Middle frontal gyrus (tissue), 1 donor: ENCODE measurements at regions not wholly inside any gene's neighbourhood (a gene's known extent, or its start where the extent isn't known, plus 50 kb on each side); places are given as distances from the start of the nearest gene placed in this dataset.
"Not testable (repeated sequence)": the region's sequence is repeated elsewhere in the genome, so short reads cannot be mapped to it uniquely, and the experiment has no call there.

Source experiments
- DNase-seq: peaks from one replicate; pipeline ENCODE4 v3.0.0-alpha.2; 2015; ENCODE audit warnings: low spot score; ENCODE audit errors: extremely low spot score

- DNase-seq: no peak
Measured at GRCh38 chr2:18991177-18992168, 366.9 kb downstream of the OSR1 start.

- DNase-seq: no peak
Measured at GRCh38 chr2:18988631-18989232, 369.7 kb downstream of the OSR1 start.

DNA sequence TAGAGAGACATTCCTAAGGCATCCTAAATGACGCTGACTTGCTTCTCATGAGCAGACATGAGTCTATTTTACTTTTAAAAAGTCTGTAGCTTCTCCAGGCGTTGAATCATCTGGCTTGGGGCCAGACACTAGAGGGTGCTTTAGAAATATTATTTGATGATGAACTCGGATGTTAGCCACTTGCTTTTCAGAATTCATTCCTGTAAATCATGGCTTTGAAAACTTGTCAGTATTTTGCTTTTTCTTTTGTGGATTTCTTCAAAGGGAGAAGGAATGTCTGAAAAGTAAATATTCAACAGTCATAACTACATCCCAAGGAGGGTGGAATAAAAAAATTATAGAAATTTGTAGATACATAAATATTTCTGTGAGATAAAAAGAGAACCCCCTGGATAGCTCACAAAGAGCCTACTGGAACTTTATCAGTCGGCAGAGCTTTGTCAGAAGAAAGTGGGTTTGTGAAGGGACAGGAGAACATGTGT, 370.8 kb downstream of the OSR1 start:
- DNase-seq: no peak

- DNase-seq: no peak
Measured at GRCh38 chr2:18987016-18987415, 371.4 kb downstream of the OSR1 start.

GRCh38 chr2:18986046-18986445, 372.4 kb downstream of the OSR1 start:
- DNase-seq: no peak

DNA sequence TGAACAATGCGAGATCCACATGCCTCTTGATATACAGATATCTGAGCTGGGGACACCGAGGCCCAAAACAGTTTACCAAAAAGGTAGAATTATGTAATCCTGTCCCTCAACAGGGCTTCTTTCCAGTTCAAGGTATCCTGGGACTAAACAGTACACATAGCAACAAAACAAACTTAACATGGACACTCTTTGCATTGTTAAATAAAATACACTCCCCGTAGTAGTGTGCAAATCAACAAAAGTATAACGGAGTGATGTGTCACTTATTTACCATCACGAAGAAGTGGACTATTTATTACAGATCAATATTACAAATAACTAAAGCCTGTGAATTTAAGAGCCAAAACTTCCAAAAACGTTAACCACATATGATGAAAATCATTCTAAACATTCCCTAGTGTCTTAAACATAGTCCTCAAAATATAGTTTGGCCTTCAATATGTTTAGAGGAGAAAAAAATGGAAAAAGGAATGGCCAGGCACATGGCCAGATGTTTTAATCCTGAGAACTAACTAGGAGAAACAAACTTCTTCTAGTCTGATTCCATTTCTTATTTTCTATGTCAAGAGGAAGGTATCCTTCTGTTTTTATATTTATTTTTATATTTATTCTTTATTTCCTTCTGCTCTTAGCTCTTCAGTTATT, 377.5 kb downstream of the OSR1 start:
- DNase-seq: no peak

DNA sequence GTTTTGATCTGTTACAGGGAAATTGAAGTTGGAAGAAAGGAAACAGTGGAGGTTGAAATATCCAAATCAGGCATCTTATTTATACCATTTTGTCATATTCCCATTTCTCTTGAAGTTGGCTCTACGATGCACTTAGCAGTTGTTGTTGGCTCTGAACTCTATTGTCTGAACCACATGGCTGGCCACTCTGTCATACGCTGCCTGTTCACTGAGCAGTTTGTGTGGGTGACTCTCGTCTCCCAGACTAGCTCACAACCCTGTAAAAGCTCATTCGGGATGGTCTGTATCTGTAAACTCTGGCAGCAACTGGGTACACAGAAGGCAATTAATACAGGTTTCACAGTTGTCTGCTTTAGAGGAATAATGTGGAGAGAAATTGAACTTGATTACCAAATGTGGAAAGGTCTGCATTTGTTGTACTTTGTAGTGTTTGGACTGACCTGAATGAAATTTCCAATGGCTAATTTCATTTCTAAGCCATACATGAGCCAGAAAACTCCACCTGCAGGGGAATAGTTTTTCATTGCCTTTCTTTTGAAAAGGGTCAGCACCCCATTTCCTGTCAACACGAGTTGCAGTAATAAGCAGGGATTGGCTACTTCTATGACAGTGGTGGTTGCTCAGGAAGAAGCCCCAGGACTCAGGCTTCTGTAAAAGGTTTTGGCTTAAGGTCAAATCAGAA, 378.2 kb downstream of the OSR1 start:
- no peak for DNase-seq

GRCh38 chr2:18977409-18977808, 381.0 kb downstream of the OSR1 start:
- no peak for DNase-seq

GRCh38 chr2:18976168-18976961, 382.1 kb downstream of the OSR1 start:
- no peak for DNase-seq

GRCh38 chr2:18975506-18976167, 382.8 kb downstream of the OSR1 start:
- no peak for DNase-seq

DNA sequence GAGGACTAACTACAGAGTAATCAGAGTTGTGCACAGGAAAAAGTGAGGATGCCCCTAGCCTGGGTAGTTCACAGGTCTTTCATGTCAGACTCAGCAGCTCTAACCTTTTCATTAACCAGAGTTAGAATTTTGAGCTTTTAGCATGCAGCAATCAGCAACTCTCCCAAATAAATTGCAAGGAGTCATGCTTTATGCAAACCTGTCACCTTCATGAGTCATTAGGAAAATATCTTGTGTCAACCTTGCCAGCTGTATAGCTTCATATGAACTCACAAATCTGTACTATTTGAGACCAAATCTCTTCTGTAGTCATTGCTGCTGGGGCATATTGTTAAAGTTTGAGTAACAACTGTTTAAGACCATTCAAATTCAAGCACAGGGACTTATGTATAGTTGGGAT, 382.3 kb upstream of the NT5C1B start:
- DNase-seq: no peak

GRCh38 chr2:18971069-18971378, 381.7 kb upstream of the NT5C1B start:
- DNase-seq: no peak

- DNase-seq: no peak
Measured at GRCh38 chr2:18966131-18966530, 376.8 kb upstream of the NT5C1B start.

DNA sequence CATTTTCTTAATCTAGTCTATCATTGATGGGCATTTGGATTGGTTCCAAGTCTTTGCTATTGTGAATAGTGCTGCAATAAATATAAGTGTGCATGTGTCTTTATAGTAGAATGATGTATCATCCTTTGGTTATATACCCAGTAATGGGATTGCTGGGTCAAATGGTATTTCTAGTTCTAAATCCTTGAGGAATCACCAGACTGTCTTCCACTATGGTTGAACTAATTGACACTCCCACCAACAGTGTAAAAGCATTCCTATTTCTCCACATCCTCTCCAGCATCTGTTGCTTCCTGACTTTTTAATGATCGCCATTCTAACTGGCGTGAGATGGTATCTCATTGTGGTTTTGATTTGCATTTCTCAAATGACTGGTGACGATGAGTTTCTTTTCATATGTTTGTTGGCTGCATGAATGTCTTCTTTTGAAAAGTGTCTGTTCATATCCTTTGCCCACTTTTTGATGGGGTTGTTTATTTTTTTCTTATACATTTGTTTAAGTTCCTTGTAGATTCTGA, 374.4 kb upstream of the NT5C1B start:
- not testable (repeated sequence) for DNase-seq

- no peak for DNase-seq
Measured at GRCh38 chr2:18961991-18962421, 372.6 kb upstream of the NT5C1B start.

GRCh38 chr2:18959952-18960717, 370.8 kb upstream of the NT5C1B start:
- no peak for DNase-seq

DNA sequence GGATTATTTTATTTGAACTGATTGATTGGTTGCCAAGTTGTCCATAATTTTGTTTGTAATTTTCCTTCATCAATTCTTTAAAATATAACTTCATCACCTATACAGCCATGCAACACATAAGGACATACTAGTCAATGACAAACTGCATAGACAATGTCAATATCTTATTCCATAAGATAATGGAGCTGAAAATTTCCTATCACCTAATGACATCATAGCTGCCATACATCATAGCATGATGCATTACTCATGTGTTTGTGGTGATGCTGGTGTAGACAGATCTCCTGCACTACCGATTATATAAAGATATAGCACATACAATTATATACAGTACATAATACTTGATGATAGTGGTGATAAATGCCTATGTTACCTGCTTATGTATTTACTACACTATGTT, 369.8 kb upstream of the NT5C1B start:
- no peak for DNase-seq

DNA sequence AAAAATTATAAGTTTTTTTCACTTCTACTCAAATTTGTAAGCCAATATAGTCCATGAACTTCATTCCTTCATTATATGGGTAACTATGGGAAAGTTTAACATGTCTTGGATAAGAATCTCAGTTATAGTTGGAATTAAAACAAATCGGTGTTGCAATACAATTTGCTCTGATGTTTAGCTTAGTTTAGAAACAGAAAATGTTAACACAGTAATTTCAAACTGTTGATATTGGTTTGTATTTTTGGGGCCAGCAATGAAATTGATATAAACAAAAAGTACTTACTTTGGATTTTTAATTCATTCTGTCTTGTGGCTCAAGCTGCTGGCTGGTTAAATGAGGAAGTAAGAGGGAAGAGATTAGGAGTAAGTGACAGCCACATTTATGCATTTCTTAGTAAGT, 368.5 kb upstream of the NT5C1B start:
- no peak for DNase-seq

GRCh38 chr2:18950361-18950851, 361.0 kb upstream of the NT5C1B start:
- DNase-seq: no peak
